PC-9 (cell line): ENCODE measurements at regions not wholly inside any gene's neighbourhood (a gene's known extent, or its start where the extent isn't known, plus 50 kb on each side); places are given as distances from the start of the nearest gene placed in this dataset.

Source experiments
- CTCF ChIP-seq: fragments of 200-600 bp; sonication (generic); conservative IDR thresholded peaks from 2 replicates; pipeline ENCODE4 v1.6.1; 2017; ENCODE audit warnings: mixed run types, antibody characterized with exemption, mild to moderate bottlenecking, moderate library complexity
- EZH2 ChIP-seq: fragments of 200-600 bp; sonication (generic); IDR thresholded peaks from 2 replicates; pipeline ENCODE4 v1.8.0; 2017; ENCODE audit warnings: antibody characterized with exemption, low read depth

DNA sequence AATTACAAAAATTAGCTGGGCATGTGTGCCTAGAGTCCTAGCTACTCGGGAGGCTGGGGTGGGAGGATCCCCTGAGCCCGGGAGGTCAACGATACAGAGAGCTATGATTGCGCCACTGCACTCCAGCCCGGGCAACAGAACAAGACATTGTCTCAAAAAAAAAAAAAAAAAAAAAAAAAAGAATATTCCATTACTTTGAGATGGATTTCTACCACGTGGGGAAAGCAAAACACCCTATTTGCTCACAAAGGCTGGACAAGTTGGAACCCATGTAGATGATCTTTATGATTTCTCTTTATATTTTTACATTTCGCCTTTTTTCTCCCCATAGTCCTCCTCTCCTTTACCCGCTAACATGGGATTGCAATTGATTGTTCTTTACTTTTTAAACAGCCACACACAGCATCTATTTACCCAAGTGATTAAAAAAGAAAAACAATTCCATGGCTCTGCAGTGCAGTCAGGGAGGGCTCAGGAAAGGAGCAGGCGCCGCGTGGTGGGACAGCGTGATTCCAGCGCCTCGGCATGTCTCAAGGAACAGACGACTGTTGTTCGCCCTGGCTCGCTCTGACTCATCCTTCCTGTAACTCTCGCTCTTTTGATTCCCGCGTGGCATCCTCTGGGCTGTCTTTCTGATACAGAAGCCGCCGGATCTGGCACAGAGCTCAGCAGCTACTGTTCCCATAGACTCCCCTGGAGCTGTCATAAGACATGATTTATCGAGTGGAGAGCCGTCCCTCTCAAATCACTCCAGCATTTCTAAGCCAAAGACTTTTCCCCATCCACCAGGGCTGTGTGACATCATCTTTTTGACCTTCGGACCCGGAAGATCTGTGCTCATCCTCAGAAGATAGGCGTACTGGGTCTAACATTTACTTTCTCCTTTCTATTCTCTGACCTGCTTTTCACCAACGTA, 230.4 kb upstream of the AGAP1 start:
- no peak for TF ChIP-seq CTCF
- no peak for TF ChIP-seq EZH2
